ENCODE measurements at regions not wholly inside any gene's neighbourhood (a gene's known extent, or its start where the extent isn't known, plus 50 kb on each side); places are given as distances from the start of the nearest gene placed in this dataset.
"Not testable (repeated sequence)": the region's sequence is repeated elsewhere in the genome, so short reads cannot be mapped to it uniquely, and the experiment has no call there.

GRCh38 chr1:177723533-177723932 is 246.3 kb downstream of the SEC16B start:
- DNase-seq (ENCODE audit: low spot score): no peak

- no peak for DNase-seq (ENCODE audit: low spot score)
Measured at GRCh38 chr1:177710696-177711620, 258.9 kb downstream of the SEC16B start.

- no peak for DNase-seq (ENCODE audit: low spot score)
Measured at GRCh38 chr1:177708406-177708805, 261.5 kb downstream of the SEC16B start.

- no peak for DNase-seq (ENCODE audit: low spot score)
Measured at GRCh38 chr1:177706977-177707376, 262.9 kb downstream of the SEC16B start.

GRCh38 chr1:177705839-177706238 is 264.0 kb downstream of the SEC16B start:
- DNase-seq (ENCODE audit: low spot score): no peak

- no peak for DNase-seq (ENCODE audit: low spot score)
Measured at GRCh38 chr1:177703888-177704446, 265.9 kb downstream of the SEC16B start.

DNA sequence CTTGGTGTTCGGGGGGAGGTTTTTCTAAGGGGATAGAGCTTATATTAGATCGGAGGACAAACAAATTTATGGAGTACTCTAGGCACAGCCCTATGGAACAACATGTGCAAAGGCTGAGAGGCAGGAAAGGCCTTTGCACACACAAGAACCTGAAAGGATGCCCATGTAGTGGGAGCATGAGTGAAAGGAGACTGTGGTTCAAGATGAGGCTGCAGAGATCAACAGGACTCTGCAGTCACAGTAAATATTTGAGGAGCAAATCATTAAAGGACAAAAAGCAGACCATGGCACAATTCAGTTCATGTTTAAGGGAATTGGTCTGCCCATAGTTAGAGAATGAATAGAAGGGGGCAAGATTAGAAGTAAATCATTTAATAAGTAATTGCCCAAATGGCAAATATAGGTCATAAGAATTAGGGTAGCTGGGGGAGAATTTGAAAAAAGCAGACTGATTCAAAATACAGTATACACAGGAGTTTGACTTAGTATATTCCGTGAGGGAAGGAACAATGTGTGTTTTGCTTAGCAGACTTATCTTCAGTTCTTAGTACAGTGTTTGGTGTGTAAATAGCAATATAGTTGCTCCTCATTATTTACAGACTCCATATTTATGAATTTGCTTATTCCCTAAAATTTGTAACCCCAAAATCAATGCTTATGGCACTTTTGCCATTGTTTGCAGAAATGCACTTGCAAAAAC is 268.1 kb downstream of the SEC16B start:
- DNase-seq (ENCODE audit: low spot score): no peak

DNA sequence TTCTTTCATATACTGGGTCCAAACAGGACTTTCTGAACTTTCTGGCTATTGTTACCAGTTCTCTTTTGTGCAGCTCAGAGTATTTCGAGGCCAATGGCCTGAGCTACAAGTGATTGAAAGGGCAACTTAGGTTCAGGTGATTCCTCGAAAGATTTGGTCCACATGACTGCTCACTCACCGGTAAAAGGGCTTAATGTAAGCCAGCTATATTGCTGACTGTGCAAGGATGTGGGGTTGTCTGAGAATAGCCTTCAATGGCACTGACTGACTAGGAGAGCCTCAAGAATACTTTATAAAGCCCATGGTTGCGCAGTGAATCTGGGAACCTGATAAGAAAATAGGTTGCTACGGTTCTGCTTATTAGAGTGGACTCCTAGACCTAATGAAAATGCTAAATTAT is 269.0 kb downstream of the SEC16B start:
- DNase-seq (ENCODE audit: low spot score): no peak

DNA sequence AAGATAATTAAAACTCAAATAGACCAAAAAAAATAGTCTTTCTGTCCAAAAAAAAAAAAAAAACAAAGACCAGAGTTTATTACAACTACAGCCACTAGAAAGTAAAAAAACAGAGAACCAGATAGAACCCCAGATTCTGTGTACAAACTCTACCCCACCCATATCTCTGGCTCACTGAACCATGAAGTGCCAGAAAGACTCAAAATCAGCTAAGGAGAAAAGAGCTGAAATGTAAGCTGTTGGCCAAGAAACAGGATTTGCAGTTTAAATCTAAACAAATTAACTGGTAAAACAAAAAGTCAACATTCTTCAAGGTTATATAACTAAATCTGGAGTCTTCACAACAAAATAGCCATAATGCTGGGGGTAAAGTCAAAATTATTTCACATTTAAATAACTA is 278.9 kb downstream of the SEC16B start:
- DNase-seq (ENCODE audit: low spot score): no peak

- no peak for DNase-seq (ENCODE audit: low spot score)
Measured at GRCh38 chr1:177687544-177687943, 282.3 kb downstream of the SEC16B start.

- DNase-seq (ENCODE audit: low spot score): no peak
Measured at GRCh38 chr1:177686933-177687332, 282.9 kb downstream of the SEC16B start.

DNA sequence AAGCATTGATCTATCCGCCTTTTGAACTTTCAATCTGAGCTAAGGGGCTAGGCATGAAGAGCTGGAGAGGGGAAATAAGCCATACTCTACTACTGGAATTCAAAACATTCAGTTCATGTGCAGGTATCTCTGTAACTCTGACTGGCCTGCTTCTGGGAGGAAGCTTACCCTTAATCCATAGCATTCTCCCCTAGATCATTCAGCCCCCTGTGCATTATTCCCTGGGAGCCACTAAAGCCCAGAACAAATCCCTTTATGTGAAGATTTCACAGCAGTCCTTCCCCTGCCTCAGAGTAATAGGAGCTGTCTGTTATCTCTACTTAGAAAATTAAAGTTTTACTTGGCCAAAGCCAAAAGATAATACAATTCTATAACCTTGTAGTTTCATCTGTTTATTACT is 300.7 kb downstream of the SEC16B start:
- no peak for DNase-seq (ENCODE audit: low spot score)

DNA sequence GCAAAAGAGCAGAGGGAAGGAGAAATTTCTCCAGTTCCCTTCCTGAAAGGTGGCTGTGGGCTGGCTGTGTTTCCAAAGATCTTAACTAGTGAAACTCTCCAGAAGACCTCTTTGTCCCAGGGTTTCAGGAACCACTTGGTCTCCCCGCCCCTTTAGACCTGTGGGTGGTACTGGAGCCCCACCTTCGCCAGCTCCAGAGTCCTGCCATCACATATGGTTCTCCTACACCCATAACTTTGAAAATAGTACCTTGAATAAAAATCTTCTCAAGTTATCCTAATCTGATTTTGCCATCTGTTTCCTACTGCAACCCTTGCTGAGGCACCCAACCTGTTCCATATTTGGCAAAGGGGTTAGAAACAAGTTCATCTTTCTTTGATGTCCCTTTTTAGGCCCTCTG is 303.9 kb downstream of the SEC16B start:
- no peak for DNase-seq (ENCODE audit: low spot score)

DNA sequence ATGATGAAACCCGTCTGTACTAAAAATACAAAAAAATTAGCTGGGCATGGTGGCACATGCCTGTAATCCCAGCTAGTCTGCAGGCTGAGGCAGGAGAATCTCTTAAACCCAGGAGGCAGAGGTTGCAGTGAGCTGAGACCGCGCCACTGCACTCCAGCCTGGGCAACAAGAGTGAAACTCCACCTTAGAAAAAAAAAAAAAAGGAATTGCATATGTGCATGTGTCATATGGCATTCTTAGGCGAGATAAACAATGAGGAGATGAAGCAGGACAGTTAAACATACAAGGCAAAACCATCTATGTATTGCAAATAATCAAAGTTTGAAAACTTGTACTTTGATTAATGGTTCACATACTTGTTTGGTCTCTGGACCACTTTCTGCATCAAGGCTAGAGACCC is 305.1 kb downstream of the SEC16B start:
- DNase-seq (ENCODE audit: low spot score): not testable (repeated sequence)

DNA sequence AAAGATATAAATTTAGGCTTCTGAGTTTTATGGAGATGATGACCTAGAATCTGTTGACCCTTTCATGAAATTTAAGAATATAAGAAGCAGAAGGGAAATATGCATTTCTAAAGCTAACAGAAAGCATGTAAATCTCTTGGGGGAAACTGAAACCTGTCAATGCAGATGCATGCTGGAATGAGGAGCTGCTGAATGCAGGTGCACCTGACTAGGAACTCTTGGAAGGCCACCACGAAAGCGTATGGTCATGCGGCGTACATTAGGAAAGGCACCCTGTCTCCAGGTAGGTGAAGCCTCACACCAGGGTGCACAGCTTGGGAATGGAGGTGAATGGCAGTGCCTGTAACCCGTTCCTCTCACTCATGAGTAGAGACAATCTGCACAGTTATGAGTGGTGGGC is 309.7 kb downstream of the SEC16B start:
- no peak for DNase-seq (ENCODE audit: low spot score)

DNA sequence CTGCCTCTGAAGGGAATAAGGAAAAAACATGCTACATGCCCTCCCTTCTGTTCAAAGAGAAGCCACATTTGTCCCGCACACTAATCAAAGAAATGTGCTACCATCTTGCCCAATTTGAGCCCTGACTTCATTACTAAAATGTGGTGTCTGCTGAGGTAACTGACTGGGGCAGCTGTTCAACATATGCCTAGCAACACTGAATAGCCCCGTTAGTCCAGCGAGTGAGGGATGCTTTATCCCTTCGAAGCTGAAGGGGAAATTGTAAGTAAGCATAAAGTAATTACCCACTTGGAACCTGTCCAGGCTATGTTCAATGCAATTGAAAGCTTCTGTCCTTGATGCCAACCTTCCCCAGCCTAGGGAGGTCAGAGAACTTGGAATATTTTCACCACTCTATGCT is 310.6 kb downstream of the SEC16B start:
- no peak for DNase-seq (ENCODE audit: low spot score)

DNA sequence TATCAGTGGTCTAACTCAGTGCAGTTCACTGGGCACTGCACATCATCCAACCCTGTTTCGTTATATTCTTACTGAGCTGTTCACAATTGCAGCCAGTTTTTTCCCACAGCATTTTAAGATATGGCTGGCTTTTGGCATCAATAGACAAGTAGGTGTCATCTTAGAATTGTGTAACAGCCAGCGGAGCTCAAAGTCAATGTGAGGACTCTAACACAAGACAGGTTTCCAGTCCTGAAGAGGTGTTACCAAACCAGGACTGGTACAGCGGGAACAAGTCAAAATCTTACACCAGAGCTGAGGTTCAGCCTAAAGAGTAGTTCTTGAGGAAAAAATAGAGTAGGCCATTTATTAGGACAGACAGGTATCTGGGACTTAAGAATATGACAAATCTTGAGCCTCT is 313.3 kb downstream of the SEC16B start:
- DNase-seq (ENCODE audit: low spot score): no peak

DNA sequence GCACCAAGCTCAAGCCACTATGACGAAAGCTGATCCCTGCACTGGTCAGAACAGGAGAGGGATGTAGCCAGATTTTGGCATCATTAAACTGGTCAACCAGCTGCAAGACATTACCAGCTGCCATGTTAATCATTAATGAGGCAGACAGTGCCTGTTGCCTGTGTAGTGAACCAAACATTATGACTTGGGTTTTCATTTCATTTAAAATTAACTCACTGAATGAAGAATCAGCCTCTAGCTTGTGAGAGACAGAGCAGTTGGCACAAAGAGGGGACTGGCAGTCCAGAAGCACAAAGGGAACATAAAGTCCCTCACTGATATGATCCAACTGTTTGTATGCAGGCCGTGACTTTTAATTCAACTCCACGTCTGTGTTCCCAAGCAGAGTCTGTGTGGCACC is 318.9 kb downstream of the SEC16B start:
- DNase-seq (ENCODE audit: low spot score): no peak

DNA sequence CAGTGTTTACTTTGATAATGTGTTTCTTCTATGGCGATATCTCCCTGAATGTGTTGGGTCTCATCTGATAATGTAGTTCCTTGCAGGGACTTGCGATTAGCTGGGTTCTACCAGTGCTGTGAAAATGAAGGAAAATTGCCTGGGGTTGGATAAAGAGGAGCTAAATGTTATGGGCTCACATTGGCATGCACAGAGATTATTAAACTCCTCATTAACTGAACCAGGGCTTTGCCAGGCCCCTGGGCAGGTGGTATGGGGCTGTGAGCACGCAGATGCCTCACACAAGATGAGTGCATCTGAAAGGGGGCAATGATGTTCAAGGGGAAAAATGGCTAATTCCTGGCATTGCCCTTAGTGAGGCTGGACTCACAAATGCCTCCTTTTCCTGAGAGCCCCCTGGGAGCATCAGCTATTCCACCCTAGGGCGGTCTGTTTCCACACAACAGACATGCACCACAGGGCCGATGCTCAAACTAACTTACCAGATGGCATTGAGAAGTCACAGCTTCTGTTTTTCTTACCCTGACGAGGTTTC is 321.1 kb downstream of the SEC16B start:
- no peak for DNase-seq (ENCODE audit: low spot score)

DNA sequence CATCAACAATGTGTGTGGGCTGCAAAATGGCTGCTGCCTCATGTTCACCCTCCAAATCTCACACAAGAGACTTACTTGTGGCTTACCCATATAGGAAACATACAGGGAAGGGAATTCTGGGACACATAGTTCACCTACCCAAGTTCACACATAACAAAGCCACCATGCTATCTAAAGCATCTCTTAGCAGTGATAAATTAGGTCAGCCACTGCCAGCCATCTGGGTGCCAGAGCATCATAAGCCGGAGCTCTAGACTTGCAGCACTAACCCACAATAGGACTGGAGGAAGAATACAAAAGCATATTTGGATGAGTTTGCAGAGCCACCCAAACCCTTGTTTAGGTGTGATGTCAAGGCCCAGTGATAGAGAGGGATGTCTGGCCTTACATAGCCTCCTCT is 321.7 kb downstream of the SEC16B start:
- DNase-seq (ENCODE audit: low spot score): no peak

DNA sequence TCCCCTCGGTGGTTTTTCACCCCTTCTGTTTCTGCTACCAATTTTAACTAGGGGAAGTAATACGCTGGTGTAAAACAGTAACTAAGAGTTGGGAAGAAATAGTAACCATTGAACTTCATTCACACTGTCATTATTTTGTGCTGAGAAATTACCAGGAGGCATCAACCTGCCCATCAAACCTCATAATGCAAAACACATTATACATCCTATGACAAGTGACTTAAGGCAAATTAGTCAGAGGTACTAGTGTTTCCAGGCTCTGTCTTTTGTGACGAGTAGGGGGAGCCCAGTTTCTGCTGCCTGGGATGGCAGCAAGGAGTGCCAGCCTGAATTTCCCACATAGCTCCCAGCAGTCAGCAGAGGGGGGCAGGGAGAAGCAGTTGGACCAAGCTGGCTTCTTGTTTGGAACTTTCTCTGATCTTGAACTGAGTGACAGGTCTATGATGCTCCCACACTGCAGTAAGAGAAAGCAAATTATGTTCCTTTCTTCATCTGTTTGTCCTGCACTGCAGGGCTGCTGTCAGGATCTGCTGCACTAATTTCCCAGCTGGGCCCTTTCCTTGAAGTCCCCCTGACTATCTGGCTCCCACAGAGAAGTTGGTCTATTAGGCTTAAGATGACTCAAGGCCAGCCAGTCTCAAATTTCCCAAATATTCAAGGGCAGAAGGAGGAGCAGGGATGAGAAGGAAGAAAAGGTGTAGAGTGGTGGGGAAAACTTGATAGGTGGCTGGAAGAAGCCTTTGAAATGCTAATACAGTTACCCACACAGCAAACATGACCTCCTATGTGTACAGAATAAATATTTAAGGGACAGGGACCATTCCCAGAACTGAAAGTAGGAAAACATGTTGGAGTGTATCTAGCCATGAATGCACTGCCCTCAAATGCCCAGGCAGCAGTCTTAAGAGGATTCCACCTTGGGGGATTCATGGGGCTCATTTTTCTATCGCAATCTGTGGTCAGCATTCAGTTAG is 322.8 kb downstream of the SEC16B start:
- DNase-seq (ENCODE audit: low spot score): no peak
